ENCODE measurements at regions not wholly inside any gene's neighbourhood (a gene's known extent, or its start where the extent isn't known, plus 50 kb on each side); places are given as distances from the start of the nearest gene placed in this dataset.

DNA sequence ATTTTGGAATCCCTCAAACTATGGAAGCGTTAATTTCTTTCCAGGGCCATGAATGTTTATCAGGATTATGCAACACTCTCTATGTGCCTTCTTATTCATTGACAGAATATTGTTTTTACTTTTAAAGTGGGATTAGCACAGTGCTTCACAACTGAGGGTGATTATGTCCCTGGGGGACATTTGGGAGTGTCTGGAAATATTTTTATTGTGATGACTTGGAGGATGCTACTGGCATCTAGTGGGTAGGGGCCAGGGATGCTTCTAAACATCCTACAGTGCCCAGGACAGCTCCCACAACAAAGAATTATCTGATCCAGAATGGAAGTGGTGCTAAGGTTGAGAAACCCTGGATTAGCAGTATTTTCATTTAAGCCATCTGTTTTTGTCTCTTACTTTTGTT is 338.5 kb upstream of the SOX5 start:
- no peak for DNase-seq
- intact Hi-C loops (cut with DNase I): no loop called here

DNA sequence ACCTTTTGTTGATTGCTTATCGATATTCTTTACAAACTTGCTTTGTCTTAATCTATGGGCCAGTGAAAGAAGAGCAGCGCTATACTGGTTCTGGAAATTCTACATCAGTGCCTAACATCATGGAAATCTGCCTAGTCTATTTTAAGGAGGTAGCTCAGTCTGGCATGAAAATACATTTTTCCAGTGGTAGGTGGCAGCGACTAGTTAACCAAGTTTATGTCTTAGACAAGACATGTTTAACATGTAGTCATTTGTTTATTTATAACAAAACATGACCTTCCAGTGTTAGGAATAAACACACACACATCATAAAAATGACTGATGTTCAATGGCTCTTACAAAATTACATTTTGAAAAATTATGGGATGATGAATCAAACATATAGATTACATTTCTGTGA is 336.0 kb upstream of the SOX5 start:
- intact Hi-C loops (cut with DNase I): no loop called here
- no peak for DNase-seq

DNA sequence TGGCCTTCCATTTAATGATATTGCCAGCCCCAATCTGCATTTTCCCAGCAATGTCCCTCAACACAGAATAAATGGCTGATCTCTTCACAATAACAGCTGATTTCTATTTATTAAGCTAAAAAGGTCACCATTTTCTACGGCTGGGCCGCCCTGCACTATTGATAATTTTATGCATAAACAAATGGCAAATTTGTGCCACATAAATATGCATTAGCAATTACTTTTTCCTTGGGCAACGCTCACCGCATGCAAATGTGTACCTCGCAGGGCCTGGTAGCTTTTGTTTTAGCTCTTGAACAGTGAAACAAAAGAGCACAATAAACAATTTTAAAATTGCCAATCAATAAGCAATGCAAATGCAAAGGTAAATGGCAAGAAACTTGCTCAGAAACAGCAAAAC is 331.9 kb upstream of the SOX5 start:
- intact Hi-C loops (cut with DNase I): no loop called here
- DNase-seq: peak in 1 of 42 donors; percentile 1

DNA sequence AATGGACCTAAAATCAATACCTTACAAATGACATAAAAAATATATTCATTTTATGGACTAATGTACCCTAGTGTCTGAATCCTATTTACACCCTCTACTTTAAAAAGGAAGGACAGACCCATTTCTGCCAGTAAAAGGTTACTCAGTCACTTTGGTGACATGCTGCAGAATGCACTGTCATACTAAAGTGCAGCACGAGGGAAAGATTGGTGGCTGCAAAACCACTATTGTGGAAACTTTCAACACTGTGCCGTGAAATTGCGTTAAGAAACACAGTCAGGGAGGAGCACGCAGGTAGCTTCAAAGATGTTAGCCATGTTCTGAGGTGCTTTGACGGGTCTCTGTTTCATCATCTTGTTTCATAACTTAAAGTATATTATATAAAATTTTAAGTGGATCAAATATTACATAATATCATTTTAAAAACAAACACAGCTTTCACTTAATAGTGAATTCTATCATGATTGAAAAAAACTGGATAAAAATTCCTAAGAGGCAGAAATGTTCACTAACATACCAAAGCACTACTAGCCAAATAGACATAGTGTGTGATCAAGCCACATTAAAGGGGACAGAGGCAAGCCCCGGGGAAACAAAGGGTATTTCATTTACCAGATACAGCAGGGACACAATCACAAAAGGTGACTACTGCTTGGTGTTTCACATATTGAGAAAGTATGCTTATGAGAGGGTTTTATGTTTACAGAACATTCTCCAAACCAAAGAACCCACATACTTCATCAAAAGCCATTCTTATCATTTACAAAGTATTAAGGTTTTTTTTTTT is 330.8 kb upstream of the SOX5 start:
- intact Hi-C loops (cut with DNase I): no loop called here
- no peak for DNase-seq

DNA sequence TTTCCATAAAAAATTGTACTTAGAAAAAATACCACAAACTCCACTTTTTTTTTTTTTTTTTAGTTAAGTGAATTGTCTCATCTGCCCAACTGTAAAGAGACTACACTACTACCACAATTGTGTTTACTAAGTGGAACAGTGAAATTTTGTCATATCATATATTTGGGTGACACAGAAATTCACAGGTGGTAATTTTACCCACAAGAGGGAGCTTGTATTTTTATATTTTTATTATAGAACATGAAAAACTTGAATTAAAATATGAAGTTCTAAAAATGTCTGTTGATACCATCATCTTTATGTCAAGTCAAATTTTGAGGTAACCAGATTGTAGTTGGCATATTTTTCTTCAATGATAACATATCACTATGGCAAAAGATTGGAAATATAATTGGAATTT is 329.4 kb upstream of the SOX5 start:
- intact Hi-C loops (cut with DNase I): no loop called here
- no peak for DNase-seq

DNA sequence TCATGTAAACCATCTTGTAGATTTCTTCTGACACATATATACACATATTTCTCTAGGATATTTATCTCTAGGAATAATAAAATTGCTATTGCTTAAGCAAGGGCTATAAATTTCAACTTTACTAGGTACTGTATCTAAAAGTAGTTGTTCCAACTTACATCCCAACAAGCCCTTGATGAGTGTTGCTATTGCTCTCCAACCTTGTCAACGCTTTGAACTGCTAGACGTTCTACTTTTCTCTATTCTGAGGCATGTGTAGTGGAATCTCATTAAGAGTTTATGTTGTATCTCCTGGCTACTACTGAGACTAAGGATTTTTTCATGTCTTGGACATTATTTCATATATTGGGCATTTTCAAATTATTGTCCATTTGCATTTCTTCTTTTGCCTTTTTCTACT is 321.5 kb upstream of the SOX5 start:
- intact Hi-C loops (cut with DNase I): no loop called here

DNA sequence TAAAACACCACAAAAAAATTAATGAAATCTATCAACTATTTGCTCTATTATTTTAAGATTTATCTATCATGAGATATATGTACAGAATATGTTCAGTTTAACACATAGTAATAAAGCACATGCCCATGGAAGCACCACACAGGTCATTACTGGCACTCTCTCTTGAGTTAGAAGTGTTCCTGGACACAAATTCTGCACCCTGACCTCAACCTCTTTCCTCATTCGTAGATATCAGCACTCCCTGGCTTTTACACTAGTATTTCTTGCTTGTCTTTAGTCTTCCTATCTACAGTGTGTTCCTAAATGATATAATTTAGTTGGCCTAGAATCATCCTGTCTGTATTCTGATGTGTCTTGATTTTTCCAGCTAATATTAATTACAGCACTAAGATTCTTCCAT is 321.0 kb upstream of the SOX5 start:
- DNase-seq: no peak
- intact Hi-C loops (cut with DNase I): no loop called here

More for the DNA sequence above, 321.5 kb upstream of the SOX5 start:
- DNase-seq: no peak

DNA sequence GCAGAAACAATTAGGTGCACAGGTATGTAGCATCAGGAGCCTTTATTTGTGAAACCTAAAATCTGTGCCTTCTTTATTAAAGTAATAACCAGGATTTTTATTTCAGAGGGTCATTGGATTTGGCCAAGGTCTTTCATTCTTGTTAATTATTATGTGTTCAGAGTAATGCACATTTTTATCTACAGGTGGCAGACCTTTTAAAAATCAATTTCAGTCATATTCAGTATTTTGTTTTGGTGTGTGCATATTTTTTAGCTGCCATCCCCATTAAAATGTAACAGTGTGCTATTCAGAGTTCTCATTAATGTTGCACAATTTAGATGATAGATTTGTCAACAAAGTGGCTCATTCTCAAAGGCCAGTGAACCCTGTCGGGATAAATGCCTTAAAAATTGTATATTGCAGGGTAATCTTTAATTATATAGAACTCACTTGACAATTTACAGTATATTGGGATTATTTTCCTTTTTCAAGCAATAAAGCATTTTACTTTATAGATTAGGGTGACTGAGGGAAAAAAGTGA is 319.3 kb upstream of the SOX5 start:
- intact Hi-C loops (cut with DNase I): no loop called here
- DNase-seq: no peak

DNA sequence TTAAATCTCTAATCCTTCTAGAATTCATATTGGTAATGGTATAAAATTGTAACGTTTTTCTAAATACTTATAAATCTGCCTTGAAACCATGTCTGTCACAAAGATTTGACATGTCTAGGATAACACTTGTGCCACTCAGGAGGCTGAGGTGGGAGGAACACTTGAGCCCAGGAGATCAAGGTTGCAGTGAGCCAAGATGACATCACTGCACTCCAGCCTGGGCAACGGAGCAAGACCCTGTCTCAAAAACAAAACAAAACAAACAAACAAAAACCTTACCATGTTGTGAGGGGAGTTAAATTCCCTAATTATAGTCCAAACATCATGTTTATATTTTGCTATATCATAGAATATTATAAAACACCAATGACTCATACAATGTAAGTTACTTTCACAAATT is 317.5 kb upstream of the SOX5 start:
- intact Hi-C loops (cut with DNase I): no loop called here
- DNase-seq: no peak

DNA sequence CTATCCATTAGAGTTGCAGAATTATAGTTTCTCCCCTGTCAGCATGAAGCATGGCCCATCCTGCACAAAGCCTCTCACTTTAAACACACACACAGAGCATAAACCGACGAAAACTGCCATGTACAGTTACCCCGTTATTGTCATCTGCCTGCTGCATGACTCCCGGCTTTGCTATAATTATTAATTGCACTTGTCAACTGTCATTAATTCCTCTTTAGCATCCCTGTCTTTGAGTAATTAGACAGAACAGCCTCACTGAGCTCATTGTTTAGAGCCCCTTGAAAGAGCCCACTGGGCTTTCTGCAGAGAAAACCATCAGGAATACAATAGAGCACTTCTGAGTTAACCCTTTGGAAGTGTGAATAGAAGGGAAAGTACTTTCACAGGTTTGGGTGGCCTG is 307.2 kb upstream of the SOX5 start:
- intact Hi-C loops (cut with DNase I): no loop called here
- no peak for DNase-seq

DNA sequence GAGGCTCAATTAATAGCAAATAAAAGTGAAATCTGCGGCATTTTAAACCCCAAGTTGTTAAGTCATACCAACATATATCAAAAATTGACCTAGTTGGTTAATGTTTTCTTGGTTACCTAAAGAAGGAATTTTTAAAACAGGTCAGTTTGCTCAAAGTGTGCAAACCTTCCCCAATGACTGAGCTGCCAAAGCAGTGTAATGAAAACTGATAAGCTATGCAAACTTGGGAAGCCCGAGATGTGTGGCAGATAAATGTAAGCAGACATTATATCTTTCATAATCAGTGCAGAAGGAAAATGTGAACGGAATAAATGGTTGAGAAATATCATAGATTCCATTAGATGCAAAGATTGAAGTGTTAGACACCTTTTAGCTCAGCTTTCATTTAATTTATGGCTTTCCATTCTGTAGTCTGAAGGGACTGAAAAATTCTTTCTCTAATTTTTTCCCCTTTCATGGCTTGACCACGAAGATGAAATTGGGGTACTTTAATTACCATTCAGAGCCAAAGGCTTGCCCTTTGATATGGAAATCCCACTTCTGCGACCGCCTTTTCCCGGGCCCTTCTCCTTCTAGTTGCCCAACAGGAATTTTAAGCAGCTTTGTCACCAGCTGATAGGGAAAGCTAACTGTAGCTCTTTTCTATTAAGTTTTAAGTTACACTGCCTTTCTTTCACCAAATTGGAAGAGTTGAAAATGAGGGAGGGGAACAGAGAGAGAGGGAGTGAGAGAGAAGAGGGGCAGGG is 306.6 kb upstream of the SOX5 start:
- DNase-seq: peak in 1 of 42 donors; percentile 45
- intact Hi-C loops (cut with DNase I): no loop called here

DNA sequence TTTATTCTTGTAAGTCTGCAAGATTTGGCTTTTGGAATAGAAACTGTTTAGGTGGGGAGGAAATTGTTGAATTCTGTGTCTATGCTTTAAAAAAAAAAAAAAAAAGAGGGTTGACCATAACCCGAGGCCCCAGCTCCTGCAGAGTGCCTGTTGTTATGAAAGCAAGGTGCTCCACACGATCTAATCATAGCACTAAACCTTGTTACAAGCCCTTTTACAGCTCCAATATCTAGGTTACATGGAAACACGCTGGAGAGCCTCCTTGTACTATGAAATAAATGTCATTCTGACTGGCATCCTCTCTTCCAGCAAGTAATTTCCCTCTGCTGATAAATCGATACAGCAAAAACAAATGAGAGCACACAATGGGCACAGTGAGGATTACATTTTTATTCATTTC is 303.1 kb upstream of the SOX5 start:
- intact Hi-C loops (cut with DNase I): no loop called here
- DNase-seq: no peak

DNA sequence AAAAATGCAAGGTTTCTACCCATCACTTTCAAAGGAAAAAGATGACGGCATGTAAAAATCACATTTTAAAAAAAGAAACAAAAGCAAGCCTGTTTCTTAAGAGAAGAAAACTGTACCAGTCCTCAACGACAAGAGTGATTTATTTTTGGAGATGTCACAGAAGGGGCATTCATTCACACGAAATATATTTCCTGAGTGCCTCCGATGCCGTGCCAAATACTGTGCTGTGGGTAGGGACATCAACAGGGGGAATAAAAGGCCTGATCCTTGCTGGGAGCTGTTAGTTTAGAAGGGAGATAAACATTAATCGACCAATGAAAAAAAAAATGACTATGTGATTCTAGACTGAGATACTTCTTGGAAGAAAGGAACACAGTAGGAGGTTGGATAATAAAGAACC is 297.5 kb upstream of the SOX5 start:
- intact Hi-C loops (cut with DNase I): no loop called here

DNA sequence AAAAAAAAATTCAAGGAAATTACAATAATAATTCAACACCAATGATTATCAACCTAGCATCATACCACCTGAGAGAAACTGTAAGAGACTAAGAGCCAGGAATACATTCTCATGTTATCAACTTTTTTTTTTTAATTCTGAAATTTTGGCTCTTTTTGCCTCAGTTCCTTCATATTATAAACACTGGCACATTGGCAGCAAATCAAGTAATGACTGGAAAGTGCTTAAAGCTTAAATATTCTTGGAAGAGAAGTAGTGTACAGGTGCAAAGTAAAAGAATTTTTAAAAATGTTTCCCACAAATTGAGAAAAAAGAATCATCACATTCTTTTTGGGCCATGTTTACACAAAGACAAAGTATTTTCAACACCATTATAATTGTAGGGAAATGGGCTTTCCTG is 296.9 kb upstream of the SOX5 start:
- intact Hi-C loops (cut with DNase I): no loop called here
- no peak for DNase-seq

More for the DNA sequence above, 297.5 kb upstream of the SOX5 start:
- no peak for DNase-seq

DNA sequence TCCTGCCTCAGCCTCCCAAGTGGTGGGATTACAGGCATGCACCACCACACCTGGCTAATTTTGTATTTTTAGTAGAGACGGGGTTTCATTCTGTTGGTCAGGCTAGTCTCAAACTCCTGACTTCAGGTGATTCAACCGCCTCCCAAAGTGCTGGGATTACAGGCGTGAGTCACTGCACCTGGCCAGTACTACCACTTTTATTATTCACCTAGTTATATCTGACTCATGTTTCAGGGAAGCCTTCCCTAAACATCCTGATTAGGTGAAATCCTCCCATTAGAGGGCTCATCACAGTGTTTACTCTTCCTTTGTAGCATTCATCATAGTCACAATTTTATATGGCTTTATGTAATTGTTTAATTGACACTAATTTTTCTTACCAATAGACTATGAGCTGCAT is 295.3 kb upstream of the SOX5 start:
- intact Hi-C loops (cut with DNase I): no loop called here
- no peak for DNase-seq

DNA sequence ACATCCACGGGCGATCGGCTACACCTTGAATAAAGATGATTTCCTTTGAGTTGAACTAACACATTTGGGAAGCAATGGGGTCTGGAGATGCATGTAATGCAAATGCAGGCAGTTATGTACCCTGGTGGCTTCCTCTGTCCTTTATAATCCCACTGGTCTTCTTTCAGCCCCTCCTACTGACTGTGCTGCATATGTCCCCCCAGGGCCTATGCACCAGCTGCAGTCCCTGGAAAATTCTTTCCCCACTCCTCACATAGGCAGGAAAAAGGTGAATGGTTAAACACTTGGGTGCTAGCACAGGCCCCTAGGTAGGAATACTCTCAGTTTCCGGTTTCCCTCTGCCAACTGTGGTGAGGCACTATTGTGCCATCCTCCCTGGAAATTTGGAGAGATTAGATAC is 294.8 kb upstream of the SOX5 start:
- DNase-seq: no peak
- intact Hi-C loops (cut with DNase I): no loop called here

DNA sequence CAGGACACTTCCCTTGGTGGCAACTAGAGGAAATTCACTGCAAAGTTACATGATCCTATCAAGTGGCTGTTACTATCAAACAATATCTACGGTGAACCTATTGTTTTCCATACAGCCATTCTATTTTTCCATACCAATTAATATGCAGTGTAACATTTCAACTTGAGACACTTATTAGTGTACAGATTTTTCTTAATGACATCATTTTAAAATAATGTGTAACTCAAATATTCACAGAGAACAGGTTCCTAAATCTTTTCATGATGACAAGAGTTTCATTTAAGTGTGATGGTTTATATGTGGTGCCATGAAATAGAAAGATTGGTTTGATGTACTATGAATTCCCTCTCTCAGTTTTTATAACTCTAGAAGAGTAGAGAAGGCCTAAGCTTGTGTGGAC is 291.2 kb upstream of the SOX5 start:
- no peak for DNase-seq
- intact Hi-C loops (cut with DNase I): no loop called here

DNA sequence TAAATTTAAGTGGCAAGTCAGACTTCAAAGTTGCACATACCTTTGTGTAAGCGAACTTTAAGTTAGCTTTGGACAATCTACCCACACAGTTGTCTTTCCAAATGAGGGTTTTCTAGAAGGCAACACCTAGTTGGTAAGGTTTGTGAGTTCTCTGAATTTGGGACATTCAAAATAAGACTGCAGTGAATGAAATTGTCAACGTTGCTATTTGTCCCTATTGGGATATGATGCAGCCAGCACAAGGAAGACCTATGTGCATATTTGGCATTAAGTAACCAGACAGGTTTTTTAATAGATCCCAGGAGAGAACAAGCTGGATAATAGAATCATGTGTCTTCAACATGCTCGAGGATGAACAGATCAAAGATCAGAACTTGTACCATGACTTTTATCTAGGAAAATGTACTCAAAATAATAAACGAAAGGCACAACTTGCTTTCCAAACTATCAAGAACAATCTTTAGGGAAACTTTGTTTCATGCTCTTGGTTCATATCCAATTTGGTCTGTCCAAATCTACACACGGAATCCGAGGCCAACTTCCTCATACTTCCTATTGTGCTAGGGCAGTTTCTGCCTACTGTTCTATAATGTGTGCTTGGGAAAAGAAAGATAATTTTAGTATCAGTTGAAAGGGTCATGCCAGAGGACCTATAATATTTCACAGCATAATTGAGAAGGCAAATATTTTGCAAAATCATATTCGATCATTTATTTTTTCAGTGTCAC is 284.2 kb upstream of the SOX5 start:
- intact Hi-C loops (cut with DNase I): no loop called here
- DNase-seq: no peak

DNA sequence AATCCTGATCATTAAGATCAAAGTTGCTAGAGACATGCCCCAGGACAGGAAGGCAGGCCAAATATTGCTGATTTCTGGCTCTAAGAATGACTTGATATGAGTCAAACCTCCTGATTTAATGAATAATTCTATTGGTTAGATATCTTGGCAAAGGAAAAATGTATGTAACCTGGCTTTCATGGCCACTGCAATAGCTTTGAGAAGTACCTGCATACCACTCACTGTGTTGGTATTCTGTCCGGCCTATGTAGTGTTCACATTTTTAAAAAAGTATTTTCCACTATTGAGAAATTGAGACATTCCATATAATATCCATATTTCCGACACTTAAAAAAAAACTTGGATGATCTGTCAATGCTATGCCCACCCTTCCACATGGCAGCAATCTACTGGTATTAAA is 283.1 kb upstream of the SOX5 start:
- no peak for DNase-seq
- intact Hi-C loops (cut with DNase I): no loop called here

DNA sequence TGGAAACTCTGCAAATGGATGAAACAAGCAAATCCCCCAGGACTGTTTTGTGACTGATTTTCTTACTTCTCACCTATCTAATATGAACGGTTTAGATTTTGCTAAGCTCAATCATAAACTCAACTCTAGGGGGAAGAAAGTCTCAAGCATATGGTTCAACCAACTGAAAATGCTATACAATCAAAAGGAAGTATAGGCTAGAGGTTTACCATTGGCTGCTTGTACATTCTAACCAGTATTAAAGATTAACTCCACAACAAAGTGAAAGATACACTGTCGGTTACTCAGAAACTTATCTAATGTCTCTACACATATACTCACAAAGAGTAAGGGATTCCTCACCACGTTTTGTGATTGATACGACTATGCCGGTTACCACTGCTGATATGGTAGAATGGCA is 281.8 kb upstream of the SOX5 start:
- intact Hi-C loops (cut with DNase I): no loop called here

More for the DNA sequence above, 281.8 kb upstream of the SOX5 start:
- no peak for DNase-seq
